Ovary (tissue), 3 donors: ENCODE measurements at regions not wholly inside any gene's neighbourhood (a gene's known extent, or its start where the extent isn't known, plus 50 kb on each side); places are given as distances from the start of the nearest gene placed in this dataset.

Experiments used
- CTCF ChIP-seq, 3 donors: fragments of 450-650 bp in 2 of 3; fragments of 200-600 bp in 1 of 3; IDR thresholded peaks; one replicate each; pipeline versions ENCODE4 v1.5.1 to v1.8.0; 2016 to 2022; ENCODE audit warnings: antibody characterized with exemption in 3 of 3, mild to moderate bottlenecking in 1 of 3
- POLR2A ChIP-seq: fragments of 450-650 bp; IDR thresholded peaks from one replicate; pipeline ENCODE4 v1.6.1; 2017; ENCODE audit warnings: antibody characterized with exemption, mild to moderate bottlenecking, moderate library complexity
- donor health status: DM: no; HTN: no; CAD: no.

- TF ChIP-seq CTCF (IDR thresholded peaks at IDR 0.05) = no peak
- no peak for TF ChIP-seq POLR2A
Observed at GRCh38 chr2:182630207-182630606, 85.8 kb upstream of the DNAJC10 start.
